Stimulated activated CD8-positive, alpha-beta memory T cell treated with anti-CD3 and anti-CD28 coated beads, Interleukin-15, amount 100 ng/mL, for 1 hour (primary cell): ENCODE measurements at regions not wholly inside any gene's neighbourhood (a gene's known extent, or its start where the extent isn't known, plus 50 kb on each side); places are given as distances from the start of the nearest gene placed in this dataset.

Source experiments
- DNase-seq: peaks from one replicate; pipeline ENCODE4 v3.0.0-alpha.2; 2020; ENCODE audit warnings: low read depth

- DNase-seq: no peak
Observed at GRCh38 chr2:226274143-226274542, 525.5 kb downstream of the IRS1 start.

GRCh38 chr2:226273440-226273839 is 526.2 kb downstream of the IRS1 start:
- no peak for DNase-seq

- no peak for DNase-seq
Observed at GRCh38 chr2:226272435-226272834, 527.2 kb downstream of the IRS1 start.

GRCh38 chr2:226270285-226271058 is 529.1 kb downstream of the IRS1 start:
- no peak for DNase-seq

- DNase-seq: no peak
Observed at GRCh38 chr2:226267516-226268289, 531.9 kb downstream of the IRS1 start.

GRCh38 chr2:226256709-226257376 is 542.8 kb downstream of the IRS1 start:
- no peak for DNase-seq

- no peak for DNase-seq
Observed at GRCh38 chr2:226256237-226256636, 543.4 kb downstream of the IRS1 start.

- DNase-seq: no peak
Observed at GRCh38 chr2:226251661-226252060, 548.0 kb downstream of the IRS1 start.

- no peak for DNase-seq
Observed at GRCh38 chr2:226247289-226248275, 552.0 kb downstream of the IRS1 start.

GRCh38 chr2:226234187-226234586 is 565.4 kb downstream of the IRS1 start:
- DNase-seq: no peak

- no peak for DNase-seq
Observed at GRCh38 chr2:226233388-226233787, 566.2 kb downstream of the IRS1 start.

- DNase-seq: no peak
Observed at GRCh38 chr2:226228080-226228479, 571.5 kb downstream of the IRS1 start.

GRCh38 chr2:226227341-226227740 is 572.3 kb downstream of the IRS1 start:
- DNase-seq: no peak

- DNase-seq: no peak
Observed at GRCh38 chr2:226223704-226224103, 575.9 kb downstream of the IRS1 start.

- DNase-seq: no peak
Observed at GRCh38 chr2:226220511-226220910, 579.1 kb downstream of the IRS1 start.

GRCh38 chr2:226217191-226217590 is 582.4 kb downstream of the IRS1 start:
- no peak for DNase-seq

GRCh38 chr2:226216575-226216974 is 583.0 kb downstream of the IRS1 start:
- DNase-seq: no peak

GRCh38 chr2:226215902-226216503 is 583.6 kb downstream of the IRS1 start:
- DNase-seq: peak; percentile 29

- no peak for DNase-seq
Observed at GRCh38 chr2:226213717-226214116, 585.9 kb downstream of the IRS1 start.

- no peak for DNase-seq
Observed at GRCh38 chr2:226211439-226211838, 588.2 kb downstream of the IRS1 start.

GRCh38 chr2:226208726-226209125 is 590.9 kb downstream of the IRS1 start:
- DNase-seq: no peak
